MCF 10A (cell line): ENCODE measurements at regions not wholly inside any gene's neighbourhood (a gene's known extent, or its start where the extent isn't known, plus 50 kb on each side); places are given as distances from the start of the nearest gene placed in this dataset.
A peak's percentile ranks its signal among the peaks of the same experiment; 100 is the strongest.

Experiments used
- BruUV-seq: library from RNA; stranded (reverse); fragments of 400-500 nt; replicated peaks from 2 replicates; lab custom pipeline; 2021; lab: Mats Ljungman, UMichigan
- CTCF ChIA-PET: fragments of 300-600 bp; sonication (Branson Sonifier 250); formaldehyde crosslinking; extraction: SDS; loops from one replicate; lab custom pipeline; 2021; ENCODE audit warnings: antibody characterized with exemption, inconsistent platforms; lab: Yijun Ruan, JAX
- POLR2A ChIA-PET: fragments of 300-600, 350-650 bp; sonication (Branson Sonifier 250); formaldehyde crosslinking; extraction: SDS; loops from one replicate; lab custom pipeline; 2020; ENCODE audit warnings: antibody characterized with exemption, inconsistent platforms; lab: Yijun Ruan, JAX
- DNase-seq: peaks from one replicate; pipeline ENCODE4 v3.0.0-alpha.2; 2018; ENCODE audit not compliant: unreplicated experiment
- H3K27ac Mint-ChIP-seq: one replicate; pipeline ENCODE4 v1.8.0; 2022; ENCODE audit warnings: mild to moderate bottlenecking, low read depth, mixed read lengths; ENCODE audit not compliant: unreplicated experiment
- H3K27me3 Mint-ChIP-seq: one replicate; pipeline ENCODE4 v1.8.0; 2022; ENCODE audit warnings: mixed read lengths; ENCODE audit not compliant: insufficient read depth, unreplicated experiment
- H3K36me3 Mint-ChIP-seq: one replicate; pipeline ENCODE4 v1.8.0; 2022; ENCODE audit warnings: mild to moderate bottlenecking, moderate library complexity, mixed read lengths; ENCODE audit not compliant: insufficient read depth, unreplicated experiment
- H3K4me1 Mint-ChIP-seq: one replicate; pipeline ENCODE4 v1.8.0; 2022; ENCODE audit warnings: mixed read lengths; ENCODE audit not compliant: insufficient read depth, unreplicated experiment
- H3K4me3 Mint-ChIP-seq: one replicate; pipeline ENCODE4 v1.8.0; 2022; ENCODE audit warnings: mild to moderate bottlenecking, moderate library complexity, mixed read lengths; ENCODE audit not compliant: unreplicated experiment
- H3K9me3 Mint-ChIP-seq: one replicate; pipeline ENCODE4 v1.8.0; 2022; ENCODE audit warnings: mixed read lengths; ENCODE audit not compliant: unreplicated experiment
- intact Hi-C: fragments of 100-400 bp; cut with micrococcal nuclease; formaldehyde crosslinking; loops from 2 replicates; pipeline ENCODE4 v1.14.1; 2022
- TF ChIP-seq, protein P1 (sequence below): fragments of 200-600 bp; IDR thresholded peaks from one replicate; pipeline ENCODE4 v1.8.0; 2022; ENCODE audit warnings: antibody characterized with exemption, mild to moderate bottlenecking; ENCODE audit not compliant: unreplicated experiment

DNA sequence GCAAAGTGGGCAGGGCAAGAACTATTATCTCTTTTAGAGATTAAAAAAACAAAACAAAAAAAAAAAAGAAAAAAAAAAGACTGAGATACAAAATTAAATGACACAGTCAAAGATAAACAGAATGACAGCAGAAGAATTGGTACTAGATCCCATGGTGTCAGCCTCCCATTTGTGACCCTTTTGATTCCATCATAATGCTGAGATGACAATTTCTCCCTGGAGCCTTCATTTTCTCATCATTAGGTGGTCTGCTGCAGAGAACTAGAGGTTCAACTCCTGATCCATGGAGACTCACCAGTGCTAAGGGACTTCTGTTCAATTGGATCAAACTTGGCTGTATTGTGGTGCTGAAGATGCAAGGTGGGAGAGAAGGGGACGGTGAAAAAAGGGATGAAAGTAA is 123.5 kb upstream of the SPDL1 start:
- H3K36me3 Mint-ChIP-seq = no peaks in the 10 kb centered on the region
- ChIA-PET POLR2A (no interaction called here), CTCF (interaction anchor here (1.1 kb wide), 1 partner anchor 58 kb away, joined by 3 read pairs; no protein-coding TSS in a partner anchor)
- BruUV-seq = no TSS peak
- no peaks in the 10 kb centered on the region for H3K27me3 Mint-ChIP-seq
- H3K4me3 Mint-ChIP-seq = no peak overlapping the region
- H3K4me1 Mint-ChIP-seq = no peaks in the 10 kb centered on the region
- TF ChIP-seq, protein P1, sequence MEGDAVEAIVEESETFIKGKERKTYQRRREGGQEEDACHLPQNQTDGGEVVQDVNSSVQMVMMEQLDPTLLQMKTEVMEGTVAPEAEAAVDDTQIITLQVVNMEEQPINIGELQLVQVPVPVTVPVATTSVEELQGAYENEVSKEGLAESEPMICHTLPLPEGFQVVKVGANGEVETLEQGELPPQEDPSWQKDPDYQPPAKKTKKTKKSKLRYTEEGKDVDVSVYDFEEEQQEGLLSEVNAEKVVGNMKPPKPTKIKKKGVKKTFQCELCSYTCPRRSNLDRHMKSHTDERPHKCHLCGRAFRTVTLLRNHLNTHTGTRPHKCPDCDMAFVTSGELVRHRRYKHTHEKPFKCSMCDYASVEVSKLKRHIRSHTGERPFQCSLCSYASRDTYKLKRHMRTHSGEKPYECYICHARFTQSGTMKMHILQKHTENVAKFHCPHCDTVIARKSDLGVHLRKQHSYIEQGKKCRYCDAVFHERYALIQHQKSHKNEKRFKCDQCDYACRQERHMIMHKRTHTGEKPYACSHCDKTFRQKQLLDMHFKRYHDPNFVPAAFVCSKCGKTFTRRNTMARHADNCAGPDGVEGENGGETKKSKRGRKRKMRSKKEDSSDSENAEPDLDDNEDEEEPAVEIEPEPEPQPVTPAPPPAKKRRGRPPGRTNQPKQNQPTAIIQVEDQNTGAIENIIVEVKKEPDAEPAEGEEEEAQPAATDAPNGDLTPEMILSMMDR = no peak
- H3K27ac Mint-ChIP-seq = no peak overlapping the region
- intact Hi-C loops = no loop called here
- no peak for DNase-seq
- no peaks in the 10 kb centered on the region for H3K9me3 Mint-ChIP-seq

DNA sequence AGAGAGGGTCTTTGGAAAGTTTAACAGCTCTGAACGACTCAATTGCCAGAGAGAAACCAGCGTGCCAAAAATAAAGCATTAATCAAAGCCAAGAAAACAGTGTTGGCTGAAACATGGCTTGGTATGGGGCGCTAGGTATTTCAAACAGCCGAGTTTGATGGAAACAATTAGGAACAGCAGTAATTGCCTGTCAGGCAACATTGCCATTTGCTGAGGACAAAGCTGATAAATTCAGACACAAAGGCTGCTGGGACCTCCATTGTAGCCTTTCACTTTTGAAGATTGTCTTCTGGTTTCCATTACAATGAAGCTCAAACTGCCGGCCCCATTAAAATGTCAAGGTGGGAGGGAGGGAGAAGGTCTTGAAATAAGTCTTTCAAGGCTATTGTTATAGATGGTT is 125.4 kb upstream of the SPDL1 start:
- H3K27me3 Mint-ChIP-seq = no peaks in the 10 kb centered on the region
- DNase-seq = no peak
- no peaks in the 10 kb centered on the region for H3K4me1 Mint-ChIP-seq
- POLR2A ChIA-PET = interaction anchor here (0.7 kb wide), 1 partner anchor 16 kb away, joined by 4 read pairs; no protein-coding TSS in a partner anchor
- no peaks in the 10 kb centered on the region for H3K9me3 Mint-ChIP-seq
- intact Hi-C loops = no loop called here
- no peaks in the 10 kb centered on the region for H3K36me3 Mint-ChIP-seq
- TF ChIP-seq, protein P1 = no peak
- H3K4me3 Mint-ChIP-seq = no peak overlapping the region
- CTCF ChIA-PET = interaction anchor here (1.0 kb wide), 1 partner anchor 124 kb away, joined by 3 read pairs; no protein-coding TSS in a partner anchor
- BruUV-seq = no TSS peak
- no peak overlapping the region for H3K27ac Mint-ChIP-seq

DNA sequence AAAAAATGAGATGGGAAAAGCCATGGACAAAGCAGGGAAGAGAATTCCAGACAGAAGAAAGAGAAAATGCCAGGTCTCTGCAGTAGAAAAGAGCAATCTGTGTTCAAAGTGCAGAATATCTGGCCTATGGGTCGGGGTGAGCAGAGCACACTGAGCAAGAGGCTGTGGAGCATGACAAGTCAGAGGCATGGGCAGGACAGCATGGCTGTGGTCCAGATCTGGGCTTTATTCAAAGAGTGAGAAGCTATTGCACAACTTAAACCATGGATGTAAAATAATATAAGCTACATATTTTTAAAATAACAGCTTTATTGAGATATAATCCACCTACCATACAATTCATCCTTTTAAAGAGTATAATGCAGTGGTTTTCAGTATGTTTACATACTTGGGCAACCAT is 133.1 kb upstream of the SPDL1 start:
- intact Hi-C loops = no loop called here
- CTCF ChIA-PET = interaction anchor here (0.5 to 0.6 kb wide), 2 partner anchors 17 to 473 kb away, joined by 3 to 4 read pairs; no protein-coding TSS in a partner anchor
- TF ChIP-seq, protein P1 = no peak
- H3K4me1 Mint-ChIP-seq = peaks cover 6% of the 10 kb centered on the region
- H3K9me3 Mint-ChIP-seq = no peaks in the 10 kb centered on the region
- H3K4me3 Mint-ChIP-seq = no peak overlapping the region
- BruUV-seq = no TSS peak
- DNase-seq = peak; percentile 60
- POLR2A ChIA-PET = interaction anchor here (1.0 kb wide), 1 partner anchor 8 kb away, joined by 3 read pairs; no protein-coding TSS in a partner anchor
- no peaks in the 10 kb centered on the region for H3K27me3 Mint-ChIP-seq
- no peak overlapping the region for H3K27ac Mint-ChIP-seq
- no peaks in the 10 kb centered on the region for H3K36me3 Mint-ChIP-seq

DNA sequence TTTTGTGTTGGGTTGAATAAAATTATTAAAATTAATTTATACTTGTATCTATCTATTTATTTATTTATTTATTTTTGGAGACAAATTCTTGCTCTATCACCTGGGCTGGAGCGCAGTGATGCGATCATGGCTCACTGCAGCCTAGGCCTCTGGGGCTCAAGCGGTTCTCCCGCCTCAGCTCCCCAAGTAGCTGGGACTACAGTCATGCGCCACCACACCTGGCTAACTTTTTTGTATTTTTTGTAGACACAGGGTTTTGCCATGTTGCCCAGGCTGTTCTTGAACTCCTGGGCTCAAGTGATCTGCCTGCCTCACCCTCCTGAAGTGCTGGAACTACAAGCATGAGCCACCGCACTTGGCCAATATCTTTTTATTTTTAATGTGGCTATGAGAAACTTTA is 134.7 kb upstream of the SPDL1 start:
- Mint-ChIP-seq H3K9me3 (no peaks in the 10 kb centered on the region), H3K4me1 (peaks cover 6% of the 10 kb centered on the region), H3K27me3 (no peaks in the 10 kb centered on the region), H3K27ac (no peak overlapping the region), H3K4me3 (no peak overlapping the region), H3K36me3 (no peaks in the 10 kb centered on the region)
- no peak for DNase-seq
- intact Hi-C loops = no loop called here
- CTCF ChIA-PET = no interaction called here
- POLR2A ChIA-PET = no interaction called here
- BruUV-seq = no TSS peak
- TF ChIP-seq, protein P1 = no peak
